ENCODE measurements at regions not wholly inside any gene's neighbourhood (a gene's known extent, or its start where the extent isn't known, plus 50 kb on each side); places are given as distances from the start of the nearest gene placed in this dataset.

- TF ChIP-seq REST (IDR thresholded peaks at IDR 0.05; ENCODE audit: low read depth) (no peak), CBX3 (IDR thresholded peaks at IDR 0.05; ENCODE audit: low read depth) (no peak)
These were observed 108.3 kb upstream of the FER start (continued) for GRCh38 chr5:108639366-108639765.

- H3K9ac ChIP-seq (ENCODE audit: low read length), result no peak overlapping the region
- POLR2A ChIA-PET, result no interaction called here
- no peaks in the 10 kb centered on the region for H3K9me3 ChIP-seq (ENCODE audit: control insufficient read depth in 1 of 2, insufficient read depth in 1 of 2, low read depth in 1 of 2, low read length in 2 of 2)
- intact Hi-C loops (cut with micrococcal nuclease), result no loop called here
- no TSS peak for BruUV-seq (replicated peaks)
- no peak overlapping the region for H3K27ac ChIP-seq (ENCODE audit: low read depth, low read length)
- RAD21 ChIA-PET (ENCODE audit: low non-redundant PET in 1 of 2, low total read pairs in 2 of 2, uncharacterized antibody in 2 of 2, unreplicated experiment in 2 of 2), result no interaction called here
- H3K4me3 ChIP-seq (replicated peaks in 1 of 2; ENCODE audit: low read depth in 1 of 2, low read length in 2 of 2), result no peak overlapping the region
- no peak for ATAC-seq
- no peak overlapping the region for H3K4me2 ChIP-seq (ENCODE audit: low read length)
- no peaks in the 10 kb centered on the region for H3K79me2 ChIP-seq (ENCODE audit: insufficient read depth, low read length)
- H3K36me3 ChIP-seq (ENCODE audit: control insufficient read depth in 1 of 2, insufficient read depth in 2 of 2, low read length in 2 of 2), result no peaks in the 10 kb centered on the region
- no peaks in the 10 kb centered on the region for H3K27me3 ChIP-seq (ENCODE audit: insufficient read depth, low read length)
- peaks cover 0 to 9% of the 10 kb centered on the region in 2 experiments; a peak in 2 of 4 replicates for H3K4me1 ChIP-seq (ENCODE audit: control insufficient read depth in 1 of 2, insufficient read depth in 2 of 2, low read length in 2 of 2)
- DNase-seq (ENCODE audit: low read depth, low spot score), result no peak
- TF ChIP-seq POLR2A (IDR thresholded peaks at IDR 0.05; ENCODE audit: borderline replicate concordance, extremely low read depth, insufficient read depth, insufficient read length) (no peak), EGR1 (IDR thresholded peaks at IDR 0.05; ENCODE audit: low read depth) (no peak), SP1 (IDR thresholded peaks at IDR 0.05; ENCODE audit: low read depth) (no peak), EZH2phosphoT487 (IDR thresholded peaks at IDR 0.05; ENCODE audit: borderline replicate concordance) (no peak), FOSL1 (IDR thresholded peaks at IDR 0.05; ENCODE audit: low read depth) (no peak), POLR2AphosphoS5 (IDR thresholded peaks at IDR 0.05; ENCODE audit: low read depth, low read length) (no peak), TCF7L2 (IDR thresholded peaks at IDR 0.05; ENCODE audit: borderline replicate concordance, extremely low read depth, insufficient read depth, insufficient read length) (no peak), YY1 (IDR thresholded peaks at IDR 0.05; ENCODE audit: extremely low read depth, insufficient replicate concordance, low read depth, low read length) (no peak), MAX (IDR thresholded peaks at IDR 0.05) (no peak), CEBPB (IDR thresholded peaks at IDR 0.05; ENCODE audit: low read depth) (no peak), ZBTB33 (IDR thresholded peaks at IDR 0.05; ENCODE audit: extremely low read depth, insufficient replicate concordance, low read length) (no peak), EZH2 (IDR thresholded peaks at IDR 0.05) (no peak), SIN3A (IDR thresholded peaks at IDR 0.05; ENCODE audit: low read depth) (no peak), REST (IDR thresholded peaks at IDR 0.05; ENCODE audit: low read depth) (no peak)
- no peaks in the 10 kb centered on the region for H4K20me1 ChIP-seq (ENCODE audit: insufficient read depth)
- H2AFZ ChIP-seq (ENCODE audit: low read depth, low read length, poor library complexity, severe bottlenecking), result no peak overlapping the region
- no peaks in the 10 kb centered on the region for H3K9me2 ChIP-seq (ENCODE audit: insufficient read depth)
- CTCF ChIA-PET, result no interaction called here
These were observed 109.7 kb upstream of the FER start for GRCh38 chr5:108638021-108638420.
